GM23338 (cell line): ENCODE measurements at regions not wholly inside any gene's neighbourhood (a gene's known extent, or its start where the extent isn't known, plus 50 kb on each side); places are given as distances from the start of the nearest gene placed in this dataset.

Source experiments
- CREB1 ChIP-seq: fragments of 250-450 bp; sonication (Bioruptor Pico); IDR thresholded peaks from 2 replicates; pipeline ENCODE4 v1.5.0; 2020; ENCODE audit warnings: low read depth, mild to moderate bottlenecking, moderate library complexity
- ETS1 ChIP-seq: IDR thresholded peaks from 2 replicates; pipeline ENCODE4 v1.6.1; 2016; ENCODE audit warnings: antibody characterized with exemption
- EZH2phosphoT487 ChIP-seq: fragments of 200-600 bp; sonication (generic); IDR thresholded peaks from one replicate; pipeline ENCODE4 v1.8.1; 2018; ENCODE audit warnings: antibody characterized with exemption; ENCODE audit not compliant: unreplicated experiment
- REST ChIP-seq: IDR thresholded peaks from one replicate; pipeline ENCODE4 v1.6.1; 2018; ENCODE audit warnings: antibody characterized with exemption; ENCODE audit not compliant: unreplicated experiment
- STAT1 ChIP-seq: IDR thresholded peaks from one replicate; pipeline ENCODE4 v1.6.1; 2016; ENCODE audit warnings: antibody characterized with exemption; ENCODE audit not compliant: unreplicated experiment
- ZNF114 ChIP-seq: fragments of 250-450 bp; sonication (Bioruptor Pico); IDR thresholded peaks from 2 replicates; pipeline ENCODE4 v1.5.0; 2020; ENCODE audit warnings: mild to moderate bottlenecking, moderate library complexity
- ZNF331 ChIP-seq: fragments of 250-450 bp; sonication (Bioruptor Pico); IDR thresholded peaks from 2 replicates; pipeline ENCODE4 v1.5.0; 2020; ENCODE audit warnings: low read depth, mild to moderate bottlenecking, moderate library complexity
- ZNF462 ChIP-seq: fragments of 250-450 bp; sonication (Bioruptor Pico); IDR thresholded peaks from 2 replicates; pipeline ENCODE4 v1.5.0; 2020; ENCODE audit warnings: mild to moderate bottlenecking, moderate library complexity

- no peak for TF ChIP-seq ZNF462 (CRISPR knock-in tag)
- TF ChIP-seq STAT1: no peak
- no peak for TF ChIP-seq ETS1
- no peak for TF ChIP-seq EZH2phosphoT487
- no peak for TF ChIP-seq REST
- no peak for TF ChIP-seq ZNF114 (CRISPR knock-in tag)
- TF ChIP-seq ZNF331 (CRISPR knock-in tag): no peak
- no peak for TF ChIP-seq CREB1 (CRISPR knock-in tag)
Observed at GRCh38 chr9:80622508-80622907, 1050.7 kb downstream of the TLE4 start (continued).
